C4-2B (cell line): ENCODE measurements at regions not wholly inside any gene's neighbourhood (a gene's known extent, or its start where the extent isn't known, plus 50 kb on each side); places are given as distances from the start of the nearest gene placed in this dataset.

Source experiments
- H3K27ac ChIP-seq: fragments of 450-650 bp; 2 replicates; pipeline ENCODE4 v1.5.1; 2017
- CTCF ChIP-seq: fragments of 450-650 bp; conservative IDR thresholded peaks from 2 replicates; pipeline ENCODE4 v1.5.1; 2017; ENCODE audit warnings: mild to moderate bottlenecking
- ZFX ChIP-seq: fragments of 450-650 bp; IDR thresholded peaks from 2 replicates; pipeline ENCODE4 v1.6.1; 2017

- H3K27ac ChIP-seq = no peak overlapping the region
- TF ChIP-seq CTCF (no peak), ZFX (no peak)
Measured at GRCh38 chr2:66691031-66691965, 256.4 kb downstream of the MEIS1 start.

- H3K27ac ChIP-seq = no peak overlapping the region
- no peak for TF ChIP-seq CTCF
- no peak for TF ChIP-seq ZFX
Measured at GRCh38 chr2:66692521-66693054, 257.7 kb downstream of the MEIS1 start.

- no peak overlapping the region for H3K27ac ChIP-seq
- no peak for TF ChIP-seq ZFX
- TF ChIP-seq CTCF = no peak
Measured at GRCh38 chr2:66693076-66693965, 258.4 kb downstream of the MEIS1 start.

- no peak overlapping the region for H3K27ac ChIP-seq
- TF ChIP-seq ZFX (no peak), CTCF (no peak)
Measured at GRCh38 chr2:66694087-66694860, 259.3 kb downstream of the MEIS1 start.

GRCh38 chr2:66695226-66695735 is 260.4 kb downstream of the MEIS1 start:
- TF ChIP-seq ZFX (no peak), CTCF (no peak)
- H3K27ac ChIP-seq = no peak overlapping the region

- no peak overlapping the region for H3K27ac ChIP-seq
- TF ChIP-seq ZFX (no peak), CTCF (no peak)
Measured at GRCh38 chr2:66696374-66696773, 261.4 kb downstream of the MEIS1 start.
